BE2C (cell line): ENCODE measurements at regions not wholly inside any gene's neighbourhood (a gene's known extent, or its start where the extent isn't known, plus 50 kb on each side); places are given as distances from the start of the nearest gene placed in this dataset.
"Not testable (repeated sequence)": the region's sequence is repeated elsewhere in the genome, so short reads cannot be mapped to it uniquely, and the experiment has no call there.

Experiments
- DNase-seq: peaks from one replicate; pipeline ENCODE4 v3.0.0-alpha.2; 2020
- H3K27me3 ChIP-seq: fragments of 250-450 bp; sonication (Bioruptor Pico); 2 replicates; pipeline ENCODE4 v1.5.1; 2020; ENCODE audit warnings: mild to moderate bottlenecking
- H3K36me3 ChIP-seq: fragments of 250-450 bp; sonication (Bioruptor Pico); 2 replicates; pipeline ENCODE4 v1.5.1; 2020; ENCODE audit warnings: mild to moderate bottlenecking
- H3K4me1 ChIP-seq: fragments of 250-450 bp; sonication (Bioruptor Pico); 2 replicates; pipeline ENCODE4 v1.5.1; 2020
- H3K4me3 ChIP-seq: 2 replicates; pipeline ENCODE4 v1.5.1; 2011; ENCODE audit warnings: low read depth, low read length
- H3K9me3 ChIP-seq: fragments of 250-450 bp; sonication (Bioruptor Pico); 2 replicates; pipeline ENCODE4 v1.5.1; 2020
- TF ChIP-seq, protein P1 (sequence below): IDR thresholded peaks from 2 replicates; pipeline ENCODE4 v1.5.1; 2012; ENCODE audit warnings: mild to moderate bottlenecking, low read depth, low read length

DNA sequence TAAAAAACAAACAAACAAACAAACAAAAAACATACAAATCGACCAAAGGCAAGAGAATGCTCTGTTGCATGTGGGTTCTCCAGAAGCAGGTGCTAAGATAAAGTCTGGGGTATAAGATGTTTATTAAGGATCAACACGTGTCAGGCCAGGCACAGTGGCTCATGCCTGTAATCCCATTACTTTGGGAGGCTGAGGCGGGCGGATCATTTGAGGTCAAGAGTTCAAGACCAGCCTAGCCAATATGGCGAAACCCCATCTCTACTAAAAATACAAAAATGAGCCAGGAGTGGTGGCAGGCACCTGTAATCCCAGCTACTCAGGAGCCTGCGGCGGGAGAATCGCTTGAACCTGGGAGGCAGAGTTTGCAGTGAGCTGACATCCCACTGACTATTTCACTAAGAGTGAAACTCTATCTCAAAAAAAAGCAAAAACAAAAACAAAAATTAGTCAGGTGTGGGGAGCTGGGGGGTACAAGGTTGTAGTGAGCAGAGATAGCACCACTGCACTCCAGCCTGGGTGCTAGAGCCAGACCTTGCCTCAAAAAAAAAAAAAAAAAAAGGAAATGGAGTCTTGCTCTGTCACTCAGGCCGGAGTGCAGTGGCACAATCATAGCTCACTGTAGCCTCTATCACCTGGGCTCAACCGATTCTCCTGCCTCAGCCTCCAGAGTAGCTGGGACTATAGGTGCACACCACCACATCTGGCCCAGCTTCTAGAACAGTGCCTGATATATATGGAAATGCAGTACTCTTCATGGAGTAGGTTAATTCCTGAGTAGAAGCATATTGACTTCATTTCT is 86.8 kb upstream of the JARID2 start:
- no peak for DNase-seq
- Histone ChIP-seq H3K4me1 (no peaks in the 10 kb centered on the region), H3K9me3 (no peaks in the 10 kb centered on the region), H3K4me3 (no peak overlapping the region), H3K27me3 (no peaks in the 10 kb centered on the region), H3K36me3 (no peaks in the 10 kb centered on the region)
- TF ChIP-seq, protein P1, sequence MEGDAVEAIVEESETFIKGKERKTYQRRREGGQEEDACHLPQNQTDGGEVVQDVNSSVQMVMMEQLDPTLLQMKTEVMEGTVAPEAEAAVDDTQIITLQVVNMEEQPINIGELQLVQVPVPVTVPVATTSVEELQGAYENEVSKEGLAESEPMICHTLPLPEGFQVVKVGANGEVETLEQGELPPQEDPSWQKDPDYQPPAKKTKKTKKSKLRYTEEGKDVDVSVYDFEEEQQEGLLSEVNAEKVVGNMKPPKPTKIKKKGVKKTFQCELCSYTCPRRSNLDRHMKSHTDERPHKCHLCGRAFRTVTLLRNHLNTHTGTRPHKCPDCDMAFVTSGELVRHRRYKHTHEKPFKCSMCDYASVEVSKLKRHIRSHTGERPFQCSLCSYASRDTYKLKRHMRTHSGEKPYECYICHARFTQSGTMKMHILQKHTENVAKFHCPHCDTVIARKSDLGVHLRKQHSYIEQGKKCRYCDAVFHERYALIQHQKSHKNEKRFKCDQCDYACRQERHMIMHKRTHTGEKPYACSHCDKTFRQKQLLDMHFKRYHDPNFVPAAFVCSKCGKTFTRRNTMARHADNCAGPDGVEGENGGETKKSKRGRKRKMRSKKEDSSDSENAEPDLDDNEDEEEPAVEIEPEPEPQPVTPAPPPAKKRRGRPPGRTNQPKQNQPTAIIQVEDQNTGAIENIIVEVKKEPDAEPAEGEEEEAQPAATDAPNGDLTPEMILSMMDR = no peak

DNA sequence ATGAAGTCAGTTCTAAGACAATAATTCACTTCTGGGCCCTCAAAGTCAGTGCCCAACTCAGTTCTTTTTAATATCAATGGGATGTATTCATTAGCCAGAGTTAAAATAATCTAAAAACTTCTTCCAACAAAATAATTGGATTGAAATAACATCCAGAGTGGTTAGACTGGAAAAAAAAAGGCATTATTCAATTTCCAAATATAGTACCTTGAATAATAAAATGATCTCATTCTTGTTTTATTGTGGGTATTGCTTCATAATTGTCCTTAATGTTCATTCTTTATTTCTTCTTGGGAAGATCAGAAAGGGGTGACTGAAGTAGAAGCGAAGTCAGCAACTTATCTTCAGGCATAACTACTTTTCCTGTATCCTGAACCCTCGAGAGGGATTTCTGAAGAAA is 85.1 kb upstream of the JARID2 start:
- Histone ChIP-seq H3K27me3 (no peaks in the 10 kb centered on the region), H3K4me3 (no peak overlapping the region), H3K9me3 (no peaks in the 10 kb centered on the region), H3K36me3 (no peaks in the 10 kb centered on the region), H3K4me1 (no peaks in the 10 kb centered on the region)
- TF ChIP-seq, protein P1 = no peak
- no peak for DNase-seq

DNA sequence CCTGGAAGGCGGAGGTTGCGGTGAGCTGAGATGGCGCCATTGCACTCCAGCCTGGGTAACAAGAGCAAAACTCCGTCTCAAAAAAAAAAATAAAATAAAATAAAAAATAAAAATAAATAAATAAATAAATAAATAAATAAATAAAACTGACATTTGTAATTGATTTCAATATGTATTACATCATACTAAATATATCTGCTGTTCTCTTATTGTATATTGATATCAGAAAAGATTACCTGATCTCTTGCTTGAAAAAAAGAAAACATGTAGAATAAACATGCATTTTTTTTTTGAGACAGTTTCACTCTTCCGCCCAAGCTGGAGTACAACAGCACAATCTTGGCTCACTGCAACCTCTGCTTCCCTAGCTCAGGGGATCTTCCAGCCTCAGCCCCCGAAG is 81.0 kb upstream of the JARID2 start:
- not testable (repeated sequence) for H3K9me3 ChIP-seq, DNase-seq, H3K4me1 ChIP-seq, H3K36me3 ChIP-seq, H3K4me3 ChIP-seq, H3K27me3 ChIP-seq

DNA sequence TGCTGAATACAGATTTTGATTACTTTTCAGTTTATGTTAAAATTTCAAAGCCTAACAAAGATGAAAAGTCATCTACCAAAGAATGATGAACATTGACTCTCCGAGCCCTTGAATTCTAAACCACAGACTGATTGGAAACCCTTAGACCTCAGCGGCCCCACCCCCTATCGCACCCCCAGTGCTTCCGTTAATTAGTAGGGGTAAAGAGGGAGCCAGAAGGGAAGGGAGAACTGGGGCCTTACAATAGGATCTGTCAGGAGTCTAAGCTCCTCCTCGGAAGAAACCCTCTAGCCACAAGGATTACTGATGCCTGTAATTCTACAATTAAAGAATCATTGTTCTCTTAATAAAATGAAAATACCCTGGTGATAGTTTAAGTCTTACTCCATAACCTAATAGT is 79.7 kb upstream of the JARID2 start:
- DNase-seq = no peak
- H3K9me3 ChIP-seq = no peaks in the 10 kb centered on the region
- no peaks in the 10 kb centered on the region for H3K4me1 ChIP-seq
- TF ChIP-seq, protein P1 = no peak
- H3K4me3 ChIP-seq = no peak overlapping the region
- no peaks in the 10 kb centered on the region for H3K27me3 ChIP-seq
- no peaks in the 10 kb centered on the region for H3K36me3 ChIP-seq

DNA sequence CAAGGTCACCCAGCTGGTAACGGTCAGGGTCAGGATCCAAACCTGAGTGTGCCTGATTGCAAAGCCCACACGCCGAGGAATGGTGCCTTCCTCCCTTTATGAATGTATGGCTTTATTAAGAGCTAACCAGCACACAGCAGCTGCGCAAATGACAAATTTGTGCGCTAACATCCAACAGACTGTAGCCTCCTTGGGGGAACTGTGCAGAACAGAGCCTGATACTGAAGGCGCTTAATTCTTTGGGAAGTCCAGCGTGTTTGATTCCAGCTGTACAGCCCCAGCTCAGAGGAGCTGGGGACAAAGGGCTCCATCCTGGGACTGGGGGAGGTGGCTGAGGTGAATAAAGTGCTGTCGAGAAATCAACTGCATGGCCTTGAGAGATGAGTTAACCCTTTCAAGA is 75.7 kb upstream of the JARID2 start:
- no peak for DNase-seq
- Histone ChIP-seq H3K36me3 (no peaks in the 10 kb centered on the region), H3K27me3 (no peaks in the 10 kb centered on the region), H3K4me1 (no peaks in the 10 kb centered on the region), H3K9me3 (no peaks in the 10 kb centered on the region), H3K4me3 (no peak overlapping the region)
- TF ChIP-seq, protein P1 = no peak

DNA sequence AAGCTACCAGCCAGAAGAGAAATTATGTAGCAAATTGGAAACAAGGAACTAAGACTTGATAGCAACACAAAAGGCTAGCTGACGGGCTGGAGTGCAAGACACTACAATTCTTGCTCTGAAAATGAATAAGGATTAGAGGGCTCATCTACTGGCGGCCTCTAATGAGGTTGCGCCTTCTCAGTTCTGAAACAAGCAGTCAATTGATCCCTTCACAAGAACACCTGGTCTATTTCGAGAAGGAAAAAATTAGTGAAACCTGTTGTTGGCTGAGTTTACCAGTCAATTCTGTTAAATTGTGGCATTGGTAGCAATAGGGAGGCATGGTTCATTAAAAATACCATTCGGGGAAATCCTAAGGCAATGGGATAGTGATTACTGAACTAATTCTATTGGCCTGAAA is 74.8 kb upstream of the JARID2 start:
- no peaks in the 10 kb centered on the region for H3K9me3 ChIP-seq
- H3K4me1 ChIP-seq = no peaks in the 10 kb centered on the region
- TF ChIP-seq, protein P1 = no peak
- no peak overlapping the region for H3K4me3 ChIP-seq
- H3K36me3 ChIP-seq = no peaks in the 10 kb centered on the region
- no peak for DNase-seq
- H3K27me3 ChIP-seq = no peaks in the 10 kb centered on the region
